ENCODE measurements at regions not wholly inside any gene's neighbourhood (a gene's known extent, or its start where the extent isn't known, plus 50 kb on each side); places are given as distances from the start of the nearest gene placed in this dataset.

- TF ChIP-seq CTCF (IDR thresholded peaks at IDR 0.05; ENCODE audit: control extremely low read depth in 1 of 3, insufficient read depth in 1 of 3, low read depth in 1 of 3, low read length in 3 of 3) (no peak), KDM4A (IDR thresholded peaks at IDR 0.05; ENCODE audit: low read depth, low read length, severe bottlenecking) (no peak), CREB1 (IDR thresholded peaks at IDR 0.05) (no peak), GTF2F1 (IDR thresholded peaks at IDR 0.05; ENCODE audit: borderline replicate concordance, low read depth, low read length) (no peak), FOSL1 (IDR thresholded peaks at IDR 0.05; ENCODE audit: insufficient read depth, low read depth, low read length) (no peak), TEAD4 (IDR thresholded peaks at IDR 0.05; ENCODE audit: low read depth, low read length) (no peak), SIRT6 (IDR thresholded peaks at IDR 0.05; ENCODE audit: low read length) (no peak), SP2 (IDR thresholded peaks at IDR 0.05; ENCODE audit: low read length) (no peak)
Observed at GRCh38 chr18:55844382-55844781, 256.4 kb upstream of the TCF4 start (continued).

All from H1 (cell line).